Heart right ventricle (tissue), 16 donors: ENCODE measurements at regions not wholly inside any gene's neighbourhood (a gene's known extent, or its start where the extent isn't known, plus 50 kb on each side); places are given as distances from the start of the nearest gene placed in this dataset.

Experiments
- ATAC-seq, 8 donors: fragments of 200-7000 bp; cut with Tn5 transposase; one replicate each; pipeline ENCODE4 v1.9.1; 2020; ENCODE audit warnings: mild to moderate bottlenecking in 8 of 8, moderate library complexity in 8 of 8, moderate number of reproducible peaks in 1 of 8
- DNase-seq, 2 donors: peaks; one replicate each; pipeline ENCODE4 v3.0.0-alpha.2; 2020
- H3K27ac ChIP-seq, 10 donors: fragments of 200-600 bp; sonication (generic) in 2 of 10; one replicate each; pipeline versions ENCODE4 v1.5.0 to v1.8.0; 2020 to 2022; ENCODE audit warnings: mild to moderate bottlenecking in 3 of 10
- H3K27me3 ChIP-seq, 7 donors: fragments of 200-600 bp; one replicate each; pipeline ENCODE4 v1.8.0; 2021 to 2022; ENCODE audit warnings: mild to moderate bottlenecking in 2 of 7
- H3K36me3 ChIP-seq, 9 donors: fragments of 200-600 bp; sonication (generic) in 1 of 9; one replicate each; pipeline versions ENCODE4 v1.5.0 to v1.8.0; 2020 to 2022; ENCODE audit warnings: mild to moderate bottlenecking in 2 of 9
- H3K4me1 ChIP-seq, 9 donors: fragments of 200-600 bp; sonication (generic) in 1 of 9; one replicate each; pipeline versions ENCODE4 v1.5.0 to v1.8.0; 2020 to 2022; ENCODE audit warnings: mild to moderate bottlenecking in 4 of 9
- H3K4me3 ChIP-seq, 10 donors: fragments of 200-600 bp; sonication (generic) in 2 of 10; one replicate each; pipeline versions ENCODE4 v1.5.0 to v1.8.0; 2020 to 2022; ENCODE audit warnings: mild to moderate bottlenecking in 7 of 10, moderate library complexity in 2 of 10
- H3K9me3 ChIP-seq, 11 donors: fragments of 200-600 bp in 10 of 11; sonication (generic) in 2 of 11; one replicate each; pipeline versions ENCODE4 v1.5.0 to v1.8.0; 2013 to 2022; ENCODE audit warnings: mild to moderate bottlenecking in 2 of 11, control low read depth in 1 of 11, moderate library complexity in 1 of 11
- WGBS, 2 donors: extraction: QIAGEN DNeasy Blood & Tissue Kit; methylation state at CpG; one replicate each; pipeline ENCODE4 v1.1.7; 2013; ENCODE audit warnings: inconsistent platforms in 1 of 2; 5-methylcytosine and 5-hydroxymethylcytosine counted together
- intact Hi-C, 10 donors: fragments of 100-400 bp; cut with DNase I; formaldehyde crosslinking; loops; one replicate each; pipeline versions ENCODE4 v1.11.1 to v1.14.2; 2022
- TF ChIP-seq, protein P1 (sequence below), 9 donors: fragments of 200-600 bp; sonication (generic) in 2 of 9; IDR thresholded peaks; one replicate each; pipeline versions ENCODE4 v1.5.0 to v1.8.0; 2021 to 2022; ENCODE audit warnings: antibody characterized with exemption in 9 of 9, mild to moderate bottlenecking in 5 of 9, moderate library complexity in 1 of 9
- donor health status: Arrhythmogenic right ventricular cardiomyopathy.
- donor health status: ischemic (EF 13 %, LVEDD 7.1; RV severe dilation, severe dysfunction).
- donor health status: healthy with polysubstance abuse.
- donor health status: DM: no; HTN: yes; CAD: no.
- donor health status: DM: no; HTN: no; CAD: no.
- donor health status: ischemic (EF 25% LVEDD 6.9; RV normal size, moderate dysfunction).
- donor health status: ischemic (EF 25% LVEDD 5.7; RV mildly dilated, moderate dysfunction).
- donor health status: healthy.
- donor health status: DM: yes; HTN: yes; CAD: no.
- donor health status: Ischemic cardiomyopathy.
- donor health status: ischemic (EF 35%, LVEDD 5.7; RV mildly dilated, moderate dysfunction).
- donor health status: nonischemic (EF 11% LVEDD 7.7; RV severe dilation, severe dysfunction).
- donor health status: DM: yes; HTN: yes; CAD: no.
- donor health status: PGD.
- donor health status: ischemic (EF 29% LVEDD 5.4; RV normal size, mild dysfunction).
- donor health status: nonischemic (EF 23%, LVEDD 6.1; RV moderate dilation, normal function).

DNA sequence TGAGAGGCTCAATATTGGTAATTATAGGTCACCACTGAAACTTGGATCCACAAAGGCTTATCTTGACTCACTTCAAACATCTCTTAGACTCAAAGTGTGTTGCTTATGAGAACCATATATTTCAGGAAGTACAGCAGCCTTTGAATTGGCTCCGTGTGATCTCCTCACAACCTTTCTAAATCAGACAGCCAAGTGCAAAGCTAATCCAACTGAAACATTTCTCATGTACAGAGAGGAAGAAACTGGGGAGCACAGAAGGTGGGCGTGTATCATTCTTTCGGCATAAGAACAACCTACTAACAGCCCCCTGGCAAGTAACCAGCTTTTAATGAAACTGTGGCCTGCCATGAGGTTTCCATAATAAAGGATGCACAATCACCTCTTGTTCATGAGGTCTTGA, 109.4 kb downstream of the MBL2 start:
- H3K4me3 ChIP-seq: no peak overlapping the region
- H3K9me3 ChIP-seq: peaks cover 0 to 42% (median 4%) of the 10 kb centered on the region in 11 donors
- no peak overlapping the region for H3K27ac ChIP-seq
- H3K36me3 ChIP-seq: no peaks in the 10 kb centered on the region
- intact Hi-C loops: no loop called here
- H3K27me3 ChIP-seq: no peaks in the 10 kb centered on the region
- no peaks in the 10 kb centered on the region for H3K4me1 ChIP-seq
- TF ChIP-seq, protein P1, sequence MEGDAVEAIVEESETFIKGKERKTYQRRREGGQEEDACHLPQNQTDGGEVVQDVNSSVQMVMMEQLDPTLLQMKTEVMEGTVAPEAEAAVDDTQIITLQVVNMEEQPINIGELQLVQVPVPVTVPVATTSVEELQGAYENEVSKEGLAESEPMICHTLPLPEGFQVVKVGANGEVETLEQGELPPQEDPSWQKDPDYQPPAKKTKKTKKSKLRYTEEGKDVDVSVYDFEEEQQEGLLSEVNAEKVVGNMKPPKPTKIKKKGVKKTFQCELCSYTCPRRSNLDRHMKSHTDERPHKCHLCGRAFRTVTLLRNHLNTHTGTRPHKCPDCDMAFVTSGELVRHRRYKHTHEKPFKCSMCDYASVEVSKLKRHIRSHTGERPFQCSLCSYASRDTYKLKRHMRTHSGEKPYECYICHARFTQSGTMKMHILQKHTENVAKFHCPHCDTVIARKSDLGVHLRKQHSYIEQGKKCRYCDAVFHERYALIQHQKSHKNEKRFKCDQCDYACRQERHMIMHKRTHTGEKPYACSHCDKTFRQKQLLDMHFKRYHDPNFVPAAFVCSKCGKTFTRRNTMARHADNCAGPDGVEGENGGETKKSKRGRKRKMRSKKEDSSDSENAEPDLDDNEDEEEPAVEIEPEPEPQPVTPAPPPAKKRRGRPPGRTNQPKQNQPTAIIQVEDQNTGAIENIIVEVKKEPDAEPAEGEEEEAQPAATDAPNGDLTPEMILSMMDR (IDR thresholded peaks at IDR 0.05): no peak
- WGBS, 2 donors: 81 to 82% methylated on average over 3 of the region's 3 CpGs
- DNase-seq (no peak), ATAC-seq (no peak)

DNA sequence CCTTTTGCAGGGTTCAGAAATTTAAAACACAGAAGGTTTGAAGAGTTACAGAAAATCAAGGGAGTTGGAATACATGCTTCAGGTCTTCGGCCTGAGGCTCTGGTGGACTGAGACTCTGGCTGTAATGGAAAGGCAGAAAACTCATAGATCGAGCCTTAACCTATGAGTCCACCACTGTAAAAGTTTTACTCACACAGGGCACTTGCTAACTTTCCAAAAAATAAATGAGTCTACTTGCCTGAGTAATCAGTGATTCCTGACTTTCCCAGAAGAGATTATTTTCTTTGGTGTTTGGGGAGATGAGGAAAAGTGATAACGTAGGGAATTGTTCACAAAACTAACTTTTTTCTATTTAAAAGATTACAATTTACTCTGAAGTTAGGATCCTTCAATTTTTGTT, 108.0 kb downstream of the MBL2 start:
- ATAC-seq (no peak), DNase-seq (no peak)
- no peaks in the 10 kb centered on the region for H3K36me3 ChIP-seq
- no peak overlapping the region for H3K4me3 ChIP-seq
- peaks cover 0 to 42% (median 4%) of the 10 kb centered on the region in 11 donors for H3K9me3 ChIP-seq
- 77 to 90% methylated on average over 3 of the region's 3 CpGs for WGBS, 2 donors
- H3K4me1 ChIP-seq: no peaks in the 10 kb centered on the region
- TF ChIP-seq, protein P1 (IDR thresholded peaks at IDR 0.05): no peak
- H3K27me3 ChIP-seq: no peaks in the 10 kb centered on the region
- no peak overlapping the region for H3K27ac ChIP-seq
- intact Hi-C loops: no loop called here

DNA sequence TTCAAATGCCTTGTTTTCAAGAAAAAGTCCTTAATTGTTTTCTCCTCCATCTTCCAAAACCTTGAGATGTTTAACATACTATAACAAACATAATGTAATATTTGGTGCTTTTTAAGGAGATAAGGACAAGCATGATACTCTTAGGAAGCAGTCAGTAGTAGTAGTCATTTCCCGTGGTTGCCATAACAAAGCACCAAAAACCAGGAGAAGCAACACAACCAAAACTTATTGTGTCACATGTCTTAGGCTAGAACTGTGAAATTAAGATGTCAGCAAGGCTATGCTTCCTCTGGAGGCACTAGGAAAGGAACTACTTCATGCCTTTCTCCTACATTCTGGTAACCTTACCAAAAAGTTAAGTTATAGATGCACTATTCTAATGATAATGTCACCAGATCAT, 106.8 kb downstream of the MBL2 start:
- Histone ChIP-seq H3K36me3 (no peaks in the 10 kb centered on the region), H3K9me3 (peaks cover 0 to 42% (median 4%) of the 10 kb centered on the region in 11 donors), H3K27ac (no peak overlapping the region), H3K27me3 (no peaks in the 10 kb centered on the region), H3K4me3 (no peak overlapping the region), H3K4me1 (no peaks in the 10 kb centered on the region)
- TF ChIP-seq, protein P1 (IDR thresholded peaks at IDR 0.05): no peak
- intact Hi-C loops: no loop called here
- 85 to 94% methylated on average over 1 of the region's 1 CpG for WGBS, 2 donors
- ATAC-seq (no peak), DNase-seq (no peak)

DNA sequence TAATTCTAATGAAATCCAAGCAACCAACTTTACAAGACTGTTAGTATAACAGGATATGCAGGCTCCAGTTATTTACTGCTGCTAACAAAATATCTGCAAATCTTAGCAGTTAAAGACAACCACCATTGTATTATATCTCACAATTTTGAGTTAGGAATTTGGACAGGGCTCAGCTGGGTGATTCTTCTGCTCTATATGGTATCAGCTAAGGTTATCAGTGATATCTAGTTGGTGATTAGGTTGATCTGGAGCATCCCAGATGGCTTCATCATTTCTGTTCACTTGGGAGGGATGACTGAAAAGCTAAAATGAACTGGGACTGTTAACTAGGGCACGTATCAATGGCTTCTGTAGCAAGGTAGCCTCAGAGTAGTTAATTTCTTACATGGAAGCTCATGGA, 105.7 kb downstream of the MBL2 start:
- ATAC-seq: no peak
- WGBS, 2 donors: 91 to 95% methylated on average over 1 of the region's 1 CpG
- Histone ChIP-seq H3K4me1 (no peaks in the 10 kb centered on the region), H3K27me3 (no peaks in the 10 kb centered on the region), H3K36me3 (no peaks in the 10 kb centered on the region), H3K9me3 (peaks cover 0 to 42% (median 4%) of the 10 kb centered on the region in 11 donors), H3K4me3 (no peak overlapping the region), H3K27ac (no peak overlapping the region)
- TF ChIP-seq, protein P1 (IDR thresholded peaks at IDR 0.05): no peak
- intact Hi-C loops: no loop called here
- no peak for DNase-seq
